ENCODE measurements at regions not wholly inside any gene's neighbourhood (a gene's known extent, or its start where the extent isn't known, plus 50 kb on each side); places are given as distances from the start of the nearest gene placed in this dataset.

- H3K27me3 ChIP-seq (ENCODE audit: control insufficient read depth in 1 of 2, insufficient read depth in 2 of 2, low read length in 2 of 2), result no peaks in the 10 kb centered on the region
- H3K4me1 ChIP-seq (ENCODE audit: insufficient read depth, low read length), result no peaks in the 10 kb centered on the region
- DNase-seq (ENCODE audit: low spot score) (no peak), FAIRE-seq (no peak), ATAC-seq (no peak)
- CTCF ChIA-PET (ENCODE audit: low intra/inter-chr PET ratio, low total read pairs), result no interaction called here
- no peak overlapping the region for H3K4me2 ChIP-seq (ENCODE audit: low read depth, low read length)
- in situ Hi-C loops (cut with HindIII; ENCODE audit: extremely low pct_ligation_motif_present, low pct_unique_long_range_greater_than_20kb), result no loop called here
- H3K4me3 ChIP-seq (replicated peaks in 1 of 3; ENCODE audit: insufficient read depth in 1 of 3, low read depth in 2 of 3, low read length in 3 of 3), result no peak overlapping the region
- H3K36me3 ChIP-seq (replicated peaks in 1 of 2; ENCODE audit: control insufficient read depth in 1 of 2, insufficient read depth in 2 of 2, low read length in 2 of 2), result no peaks in the 10 kb centered on the region
- no peak overlapping the region for H2AFZ ChIP-seq (ENCODE audit: low read length)
- TF ChIP-seq BHLHE40 (IDR thresholded peaks at IDR 0.05; ENCODE audit: low read length) (no peak), POLR2AphosphoS2 (IDR thresholded peaks at IDR 0.05; ENCODE audit: low read depth, low read length) (no peak), PBX3 (CRISPR knock-in tag; IDR thresholded peaks at IDR 0.05; ENCODE audit: borderline replicate concordance) (no peak), KLF11 (CRISPR knock-in tag; IDR thresholded peaks at IDR 0.05) (no peak), ZNF318 (CRISPR knock-in tag; IDR thresholded peaks at IDR 0.05) (no peak), ZNF776 (CRISPR knock-in tag; IDR thresholded peaks at IDR 0.05) (no peak), ZNF569 (CRISPR knock-in tag; IDR thresholded peaks at IDR 0.05; ENCODE audit: borderline replicate concordance) (no peak), DZIP1 (CRISPR knock-in tag; IDR thresholded peaks at IDR 0.05) (no peak), ZNF768 (CRISPR knock-in tag; IDR thresholded peaks at IDR 0.05) (no peak), ATF1 (CRISPR knock-in tag; IDR thresholded peaks at IDR 0.05) (no peak), ZNF18 (CRISPR knock-in tag; IDR thresholded peaks at IDR 0.05; ENCODE audit: insufficient replicate concordance) (no peak), NR2C2 (CRISPR knock-in tag; IDR thresholded peaks at IDR 0.05; ENCODE audit: borderline replicate concordance) (no peak)
- POLR2A ChIA-PET, result no interaction called here
- BruUV-seq (replicated peaks), result no TSS peak
- no peaks in the 10 kb centered on the region for H4K20me1 ChIP-seq (ENCODE audit: insufficient read depth, low read length)
- H3K27ac ChIP-seq (ENCODE audit: extremely low read length, insufficient read depth, low read length), result no peak overlapping the region
- H3K79me2 ChIP-seq (ENCODE audit: insufficient read depth, low read length), result no peaks in the 10 kb centered on the region
- peaks cover 92% of the 10 kb centered on the region for H3K9me3 ChIP-seq (ENCODE audit: low read length)
- intact Hi-C loops (cut with micrococcal nuclease; ENCODE audit: unreplicated experiment), result loop anchor here (5.0 kb wide), 1 partner anchor 551 kb away; no protein-coding TSS in a partner anchor
- WGBS (ENCODE audit: low lambda C conversion rate), result 0% methylated on average over 3 of the region's 3 CpGs
- H3K9ac ChIP-seq (ENCODE audit: insufficient read depth, low read depth, low read length), result no peak overlapping the region
These were observed 583.9 kb upstream of the KLHL29 start for GRCh38 chr2:22801071-22801470.

All from HepG2 (cell line).